ENCODE measurements at regions not wholly inside any gene's neighbourhood (a gene's known extent, or its start where the extent isn't known, plus 50 kb on each side); places are given as distances from the start of the nearest gene placed in this dataset.

- DNase-seq (ENCODE audit: low read depth) = no peak
- H3K4me3 ChIP-seq (ENCODE audit: low read depth, low read length) = no peak overlapping the region
- TF ChIP-seq CTCF (IDR thresholded peaks at IDR 0.05; ENCODE audit: insufficient read depth, low read depth, low read length, missing control alignments) = no peak
These were observed 51.8 kb upstream of the FAM3C start for GRCh38 chr7:121447911-121448300.

DNA sequence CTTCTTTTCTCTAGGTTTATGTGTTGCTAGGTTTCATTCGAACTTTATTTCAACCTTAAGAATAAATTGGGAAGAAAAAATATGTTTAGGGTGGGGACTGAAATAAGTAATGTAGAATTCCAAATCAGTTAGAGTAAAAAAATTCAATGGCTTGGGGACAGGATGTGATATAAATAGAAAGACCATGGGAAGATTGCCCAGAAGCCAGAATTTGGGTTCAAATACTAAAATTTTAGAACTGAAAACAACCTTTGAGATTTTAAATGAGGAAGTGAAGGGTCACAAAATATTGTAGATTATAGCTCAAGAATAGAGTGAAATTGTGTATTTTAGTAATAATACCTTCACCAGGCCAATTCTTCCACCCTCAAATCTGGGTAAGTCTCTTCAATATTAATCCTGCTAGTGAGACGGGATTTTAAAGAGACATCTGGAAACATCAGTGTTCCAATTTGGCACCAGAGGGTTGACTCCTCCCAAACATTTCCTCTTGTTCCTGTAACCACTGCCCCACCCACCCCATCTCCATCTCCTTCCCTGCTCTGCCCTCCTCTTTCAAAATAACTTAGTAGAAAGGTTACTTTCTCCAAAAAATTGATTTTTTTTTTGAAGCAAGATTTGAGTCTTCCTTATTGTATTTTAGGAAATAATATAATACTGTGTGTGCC lies 51.3 kb upstream of the FAM3C start:
- TF ChIP-seq CTCF (IDR thresholded peaks at IDR 0.05; ENCODE audit: insufficient read depth, low read depth, low read length, missing control alignments) = no peak
- no peak overlapping the region for H3K4me3 ChIP-seq (ENCODE audit: low read depth, low read length)
- DNase-seq (ENCODE audit: low read depth) = no peak

GRCh38 chr7:121446526-121446925 lies 50.4 kb upstream of the FAM3C start:
- DNase-seq (ENCODE audit: low read depth) = no peak
- H3K4me3 ChIP-seq (ENCODE audit: low read depth, low read length) = no peak overlapping the region
- no peak for TF ChIP-seq CTCF (IDR thresholded peaks at IDR 0.05; ENCODE audit: insufficient read depth, low read depth, low read length, missing control alignments)

Data from GM12865 (cell line).